ENCODE measurements at regions not wholly inside any gene's neighbourhood (a gene's known extent, or its start where the extent isn't known, plus 50 kb on each side); places are given as distances from the start of the nearest gene placed in this dataset.

- H3K9ac ChIP-seq (ENCODE audit: low read depth in 1 of 3, low read length in 3 of 3): no peak overlapping the region
- no peaks in the 10 kb centered on the region for H3K27me3 ChIP-seq (ENCODE audit: control insufficient read depth in 3 of 3, insufficient read depth in 3 of 3, low read length in 3 of 3)
- no peak overlapping the region for H3K4me3 ChIP-seq (ENCODE audit: low read length in 3 of 3)
- H3K27ac ChIP-seq (ENCODE audit: low read depth, low read length): no peak overlapping the region
- H3K9me3 ChIP-seq (ENCODE audit: control insufficient read depth in 3 of 3, low read length in 3 of 3): no peaks in the 10 kb centered on the region
- no peaks in the 10 kb centered on the region for H3K4me1 ChIP-seq (ENCODE audit: control insufficient read depth in 3 of 3, insufficient read depth in 3 of 3, low read length in 3 of 3)
- no peaks in the 10 kb centered on the region for H3K36me3 ChIP-seq (ENCODE audit: control insufficient read depth in 3 of 3, insufficient read depth in 3 of 3, low read length in 3 of 3)
Measured at GRCh38 chr1:88101041-88101440, 583.0 kb upstream of the PKN2 start.

- Histone ChIP-seq H3K27ac (ENCODE audit: low read depth, low read length) (no peak overlapping the region), H3K36me3 (ENCODE audit: control insufficient read depth in 3 of 3, insufficient read depth in 3 of 3, low read length in 3 of 3) (no peaks in the 10 kb centered on the region), H3K9me3 (ENCODE audit: control insufficient read depth in 3 of 3, low read length in 3 of 3) (no peaks in the 10 kb centered on the region), H3K9ac (ENCODE audit: low read depth in 1 of 3, low read length in 3 of 3) (no peak overlapping the region), H3K4me1 (ENCODE audit: control insufficient read depth in 3 of 3, insufficient read depth in 3 of 3, low read length in 3 of 3) (no peaks in the 10 kb centered on the region), H3K4me3 (ENCODE audit: low read length in 3 of 3) (no peak overlapping the region), H3K27me3 (ENCODE audit: control insufficient read depth in 3 of 3, insufficient read depth in 3 of 3, low read length in 3 of 3) (no peaks in the 10 kb centered on the region)
Measured at GRCh38 chr1:88104236-88104635, 579.8 kb upstream of the PKN2 start.

- H3K27me3 ChIP-seq (ENCODE audit: control insufficient read depth in 3 of 3, insufficient read depth in 3 of 3, low read length in 3 of 3): no peaks in the 10 kb centered on the region
- H3K27ac ChIP-seq (ENCODE audit: low read depth, low read length): no peak overlapping the region
- no peak overlapping the region for H3K9ac ChIP-seq (ENCODE audit: low read depth in 1 of 3, low read length in 3 of 3)
- no peak overlapping the region for H3K4me3 ChIP-seq (ENCODE audit: low read length in 3 of 3)
- H3K9me3 ChIP-seq (ENCODE audit: control insufficient read depth in 3 of 3, low read length in 3 of 3): no peaks in the 10 kb centered on the region
- H3K36me3 ChIP-seq (ENCODE audit: control insufficient read depth in 3 of 3, insufficient read depth in 3 of 3, low read length in 3 of 3): no peaks in the 10 kb centered on the region
- no peaks in the 10 kb centered on the region for H3K4me1 ChIP-seq (ENCODE audit: control insufficient read depth in 3 of 3, insufficient read depth in 3 of 3, low read length in 3 of 3)
Measured at GRCh38 chr1:88104886-88105285, 579.2 kb upstream of the PKN2 start.

GRCh38 chr1:88111816-88112215 lies 572.3 kb upstream of the PKN2 start:
- Histone ChIP-seq H3K27me3 (ENCODE audit: control insufficient read depth in 3 of 3, insufficient read depth in 3 of 3, low read length in 3 of 3) (no peaks in the 10 kb centered on the region), H3K9me3 (ENCODE audit: control insufficient read depth in 3 of 3, low read length in 3 of 3) (no peaks in the 10 kb centered on the region), H3K27ac (ENCODE audit: low read depth, low read length) (no peak overlapping the region), H3K36me3 (ENCODE audit: control insufficient read depth in 3 of 3, insufficient read depth in 3 of 3, low read length in 3 of 3) (no peaks in the 10 kb centered on the region), H3K4me1 (ENCODE audit: control insufficient read depth in 3 of 3, insufficient read depth in 3 of 3, low read length in 3 of 3) (no peaks in the 10 kb centered on the region), H3K4me3 (ENCODE audit: low read length in 3 of 3) (no peak overlapping the region), H3K9ac (ENCODE audit: low read depth in 1 of 3, low read length in 3 of 3) (no peak overlapping the region)

GRCh38 chr1:88117597-88117996 lies 566.5 kb upstream of the PKN2 start:
- Histone ChIP-seq H3K4me3 (ENCODE audit: low read length in 3 of 3) (no peak overlapping the region), H3K27me3 (ENCODE audit: control insufficient read depth in 3 of 3, insufficient read depth in 3 of 3, low read length in 3 of 3) (no peaks in the 10 kb centered on the region), H3K27ac (ENCODE audit: low read depth, low read length) (no peak overlapping the region), H3K4me1 (ENCODE audit: control insufficient read depth in 3 of 3, insufficient read depth in 3 of 3, low read length in 3 of 3) (no peaks in the 10 kb centered on the region), H3K9me3 (ENCODE audit: control insufficient read depth in 3 of 3, low read length in 3 of 3) (no peaks in the 10 kb centered on the region), H3K9ac (ENCODE audit: low read depth in 1 of 3, low read length in 3 of 3) (no peak overlapping the region), H3K36me3 (ENCODE audit: control insufficient read depth in 3 of 3, insufficient read depth in 3 of 3, low read length in 3 of 3) (no peaks in the 10 kb centered on the region)

GRCh38 chr1:88118176-88118845 lies 565.8 kb upstream of the PKN2 start:
- Histone ChIP-seq H3K27ac (ENCODE audit: low read depth, low read length) (no peak overlapping the region), H3K4me3 (ENCODE audit: low read length in 3 of 3) (no peak overlapping the region), H3K27me3 (ENCODE audit: control insufficient read depth in 3 of 3, insufficient read depth in 3 of 3, low read length in 3 of 3) (no peaks in the 10 kb centered on the region), H3K4me1 (ENCODE audit: control insufficient read depth in 3 of 3, insufficient read depth in 3 of 3, low read length in 3 of 3) (no peaks in the 10 kb centered on the region), H3K9ac (ENCODE audit: low read depth in 1 of 3, low read length in 3 of 3) (no peak overlapping the region), H3K9me3 (ENCODE audit: control insufficient read depth in 3 of 3, low read length in 3 of 3) (no peaks in the 10 kb centered on the region), H3K36me3 (ENCODE audit: control insufficient read depth in 3 of 3, insufficient read depth in 3 of 3, low read length in 3 of 3) (no peaks in the 10 kb centered on the region)

- Histone ChIP-seq H3K4me1 (ENCODE audit: control insufficient read depth in 3 of 3, insufficient read depth in 3 of 3, low read length in 3 of 3) (no peaks in the 10 kb centered on the region), H3K36me3 (ENCODE audit: control insufficient read depth in 3 of 3, insufficient read depth in 3 of 3, low read length in 3 of 3) (no peaks in the 10 kb centered on the region), H3K9ac (ENCODE audit: low read depth in 1 of 3, low read length in 3 of 3) (no peak overlapping the region), H3K9me3 (ENCODE audit: control insufficient read depth in 3 of 3, low read length in 3 of 3) (no peaks in the 10 kb centered on the region), H3K27ac (ENCODE audit: low read depth, low read length) (no peak overlapping the region), H3K4me3 (ENCODE audit: low read length in 3 of 3) (no peak overlapping the region), H3K27me3 (ENCODE audit: control insufficient read depth in 3 of 3, insufficient read depth in 3 of 3, low read length in 3 of 3) (no peaks in the 10 kb centered on the region)
Measured at GRCh38 chr1:88124614-88125013, 559.5 kb upstream of the PKN2 start.

GRCh38 chr1:88126467-88126866 lies 557.6 kb upstream of the PKN2 start:
- Histone ChIP-seq H3K27me3 (ENCODE audit: control insufficient read depth in 3 of 3, insufficient read depth in 3 of 3, low read length in 3 of 3) (no peaks in the 10 kb centered on the region), H3K4me1 (ENCODE audit: control insufficient read depth in 3 of 3, insufficient read depth in 3 of 3, low read length in 3 of 3) (no peaks in the 10 kb centered on the region), H3K9me3 (ENCODE audit: control insufficient read depth in 3 of 3, low read length in 3 of 3) (no peaks in the 10 kb centered on the region), H3K36me3 (ENCODE audit: control insufficient read depth in 3 of 3, insufficient read depth in 3 of 3, low read length in 3 of 3) (no peaks in the 10 kb centered on the region), H3K9ac (ENCODE audit: low read depth in 1 of 3, low read length in 3 of 3) (no peak overlapping the region), H3K4me3 (ENCODE audit: low read length in 3 of 3) (no peak overlapping the region), H3K27ac (ENCODE audit: low read depth, low read length) (no peak overlapping the region)

- no peak overlapping the region for H3K9ac ChIP-seq (ENCODE audit: low read depth in 1 of 3, low read length in 3 of 3)
Measured at GRCh38 chr1:88133991-88134390, 550.1 kb upstream of the PKN2 start.

GRCh38 chr1:88134983-88135921 lies 548.8 kb upstream of the PKN2 start:
- no peaks in the 10 kb centered on the region for H3K27me3 ChIP-seq (ENCODE audit: control insufficient read depth in 3 of 3, insufficient read depth in 3 of 3, low read length in 3 of 3)
- H3K4me3 ChIP-seq (ENCODE audit: low read length in 3 of 3): no peak overlapping the region
- H3K36me3 ChIP-seq (ENCODE audit: control insufficient read depth in 3 of 3, insufficient read depth in 3 of 3, low read length in 3 of 3): no peaks in the 10 kb centered on the region
- H3K9me3 ChIP-seq (ENCODE audit: control insufficient read depth in 3 of 3, low read length in 3 of 3): no peaks in the 10 kb centered on the region
- no peak overlapping the region for H3K9ac ChIP-seq (ENCODE audit: low read depth in 1 of 3, low read length in 3 of 3)
- no peak overlapping the region for H3K27ac ChIP-seq (ENCODE audit: low read depth, low read length)
- H3K4me1 ChIP-seq (ENCODE audit: control insufficient read depth in 3 of 3, insufficient read depth in 3 of 3, low read length in 3 of 3): no peaks in the 10 kb centered on the region

More at GRCh38 chr1:88133991-88134390, 550.1 kb upstream of the PKN2 start:
- Histone ChIP-seq H3K9me3 (ENCODE audit: control insufficient read depth in 3 of 3, low read length in 3 of 3) (no peaks in the 10 kb centered on the region), H3K36me3 (ENCODE audit: control insufficient read depth in 3 of 3, insufficient read depth in 3 of 3, low read length in 3 of 3) (no peaks in the 10 kb centered on the region), H3K27ac (ENCODE audit: low read depth, low read length) (no peak overlapping the region), H3K4me1 (ENCODE audit: control insufficient read depth in 3 of 3, insufficient read depth in 3 of 3, low read length in 3 of 3) (no peaks in the 10 kb centered on the region), H3K4me3 (ENCODE audit: low read length in 3 of 3) (no peak overlapping the region), H3K27me3 (ENCODE audit: control insufficient read depth in 3 of 3, insufficient read depth in 3 of 3, low read length in 3 of 3) (no peaks in the 10 kb centered on the region)

All from skeletal muscle tissue (tissue), 3 donors.